ENCODE measurements at regions not wholly inside any gene's neighbourhood (a gene's known extent, or its start where the extent isn't known, plus 50 kb on each side); places are given as distances from the start of the nearest gene placed in this dataset.
"Not testable (repeated sequence)": the region's sequence is repeated elsewhere in the genome, so short reads cannot be mapped to it uniquely, and the experiment has no call there.

DNA sequence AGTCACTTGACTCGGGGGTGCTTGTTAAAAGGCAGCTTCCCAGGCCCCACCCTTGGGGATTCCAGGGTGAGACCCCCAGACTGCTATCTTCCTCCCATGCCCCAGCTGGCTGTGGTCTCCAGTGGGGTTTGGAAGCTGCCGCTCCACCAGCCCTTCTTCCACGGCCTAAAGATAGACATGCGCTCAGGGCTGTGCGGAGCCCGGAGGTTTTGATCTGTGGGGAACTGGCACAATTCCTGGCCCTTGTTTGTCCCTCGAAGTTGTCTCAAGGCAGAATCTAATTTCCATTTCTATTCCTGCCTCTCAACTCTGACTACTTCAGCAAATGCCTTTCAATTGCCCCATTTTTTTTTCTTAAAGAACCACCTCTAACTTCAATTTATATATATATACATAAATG lies 120.7 kb upstream of the SRSF6 start:
- Histone ChIP-seq H3K79me2 (ENCODE audit: low read length) (no peaks in the 10 kb centered on the region), H4K20me1 (ENCODE audit: insufficient read depth, low read depth, low read length) (no peaks in the 10 kb centered on the region), H3K27me3 (ENCODE audit: low read length) (no peaks in the 10 kb centered on the region), H3K9ac (ENCODE audit: low read length) (no peak overlapping the region), H3K9me2 (replicated peaks; ENCODE audit: insufficient read depth, low read length) (no peaks in the 10 kb centered on the region), H2AFZ (ENCODE audit: low read length) (no peak overlapping the region), H3K4me1 (ENCODE audit: low read length) (no peaks in the 10 kb centered on the region), H3K9me3 (ENCODE audit: low read length) (0 out of 2 replicates have a peak, but pooled peaks cover 4% of the 10 kb centered on the region), H3K36me3 (ENCODE audit: insufficient read depth, low read length) (no peaks in the 10 kb centered on the region), H3K27ac (ENCODE audit: low read length) (no peak overlapping the region), H3K4me3 (ENCODE audit: low read length) (no peak overlapping the region), H3K4me2 (ENCODE audit: low read depth, low read length, poor library complexity, severe bottlenecking) (no peak overlapping the region)
- no peak for DNase-seq

- Histone ChIP-seq H3K27me3 (ENCODE audit: low read length) (no peaks in the 10 kb centered on the region), H2AFZ (ENCODE audit: low read length) (no peak overlapping the region), H3K9me2 (replicated peaks; ENCODE audit: insufficient read depth, low read length) (no peaks in the 10 kb centered on the region), H3K79me2 (ENCODE audit: low read length) (no peaks in the 10 kb centered on the region), H3K4me2 (ENCODE audit: low read depth, low read length, poor library complexity, severe bottlenecking) (no peak overlapping the region), H3K4me1 (ENCODE audit: low read length) (no peaks in the 10 kb centered on the region), H3K9me3 (ENCODE audit: low read length) (0 out of 2 replicates have a peak, but pooled peaks cover 4% of the 10 kb centered on the region), H3K4me3 (ENCODE audit: low read length) (no peak overlapping the region), H3K9ac (ENCODE audit: low read length) (no peak overlapping the region), H3K36me3 (ENCODE audit: insufficient read depth, low read length) (no peaks in the 10 kb centered on the region), H4K20me1 (ENCODE audit: insufficient read depth, low read depth, low read length) (no peaks in the 10 kb centered on the region), H3K27ac (ENCODE audit: low read length) (no peak overlapping the region)
- no peak for DNase-seq
Observed at GRCh38 chr20:43334080-43334479, 123.6 kb upstream of the SRSF6 start.

DNA sequence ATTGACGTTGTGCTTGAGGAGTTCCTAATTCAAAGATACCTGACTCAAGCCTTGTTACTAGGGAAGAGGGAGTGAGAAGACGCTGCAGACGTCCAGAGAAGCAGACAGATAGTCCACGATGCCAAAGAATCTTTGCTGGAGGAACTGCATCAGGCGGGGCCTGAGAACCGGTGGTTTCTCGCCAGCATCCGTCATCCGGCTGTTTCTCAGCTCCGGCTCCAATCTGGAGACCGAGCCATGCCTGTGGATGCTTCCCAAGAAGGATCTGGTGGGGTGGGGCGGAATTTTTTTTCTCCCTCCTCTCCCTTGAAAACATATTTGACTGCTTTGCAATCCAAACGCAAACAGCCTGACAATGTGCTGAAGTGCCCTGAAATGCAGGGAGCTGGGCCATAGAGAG lies 125.8 kb upstream of the SRSF6 start:
- no peaks in the 10 kb centered on the region for H3K4me1 ChIP-seq (ENCODE audit: low read length)
- H3K36me3 ChIP-seq (ENCODE audit: insufficient read depth, low read length) = no peaks in the 10 kb centered on the region
- DNase-seq = no peak
- H3K27me3 ChIP-seq (ENCODE audit: low read length) = no peaks in the 10 kb centered on the region
- H3K4me3 ChIP-seq (ENCODE audit: low read length) = no peak overlapping the region
- no peak overlapping the region for H3K4me2 ChIP-seq (ENCODE audit: low read depth, low read length, poor library complexity, severe bottlenecking)
- H3K27ac ChIP-seq (ENCODE audit: low read length) = no peak overlapping the region
- no peaks in the 10 kb centered on the region for H3K9me2 ChIP-seq (replicated peaks; ENCODE audit: insufficient read depth, low read length)
- H3K9ac ChIP-seq (ENCODE audit: low read length) = no peak overlapping the region
- H2AFZ ChIP-seq (ENCODE audit: low read length) = no peak overlapping the region
- no peaks in the 10 kb centered on the region for H4K20me1 ChIP-seq (ENCODE audit: insufficient read depth, low read depth, low read length)
- H3K9me3 ChIP-seq (ENCODE audit: low read length) = 0 out of 2 replicates have a peak, but pooled peaks cover 4% of the 10 kb centered on the region
- no peaks in the 10 kb centered on the region for H3K79me2 ChIP-seq (ENCODE audit: low read length)

GRCh38 chr20:43328697-43329096 lies 129.0 kb upstream of the SRSF6 start:
- DNase-seq = no peak
- H3K4me1 ChIP-seq (ENCODE audit: low read length) = no peaks in the 10 kb centered on the region
- H3K27ac ChIP-seq (ENCODE audit: low read length) = no peak overlapping the region
- no peaks in the 10 kb centered on the region for H4K20me1 ChIP-seq (ENCODE audit: insufficient read depth, low read depth, low read length)
- H3K4me3 ChIP-seq (ENCODE audit: low read length) = no peak overlapping the region
- H3K4me2 ChIP-seq (ENCODE audit: low read depth, low read length, poor library complexity, severe bottlenecking) = no peak overlapping the region
- no peaks in the 10 kb centered on the region for H3K27me3 ChIP-seq (ENCODE audit: low read length)
- no peaks in the 10 kb centered on the region for H3K79me2 ChIP-seq (ENCODE audit: low read length)
- no peaks in the 10 kb centered on the region for H3K36me3 ChIP-seq (ENCODE audit: insufficient read depth, low read length)
- no peaks in the 10 kb centered on the region for H3K9me3 ChIP-seq (ENCODE audit: low read length)
- H3K9ac ChIP-seq (ENCODE audit: low read length) = no peak overlapping the region
- H3K9me2 ChIP-seq (replicated peaks; ENCODE audit: insufficient read depth, low read length) = no peaks in the 10 kb centered on the region
- H2AFZ ChIP-seq (ENCODE audit: low read length) = no peak overlapping the region

DNA sequence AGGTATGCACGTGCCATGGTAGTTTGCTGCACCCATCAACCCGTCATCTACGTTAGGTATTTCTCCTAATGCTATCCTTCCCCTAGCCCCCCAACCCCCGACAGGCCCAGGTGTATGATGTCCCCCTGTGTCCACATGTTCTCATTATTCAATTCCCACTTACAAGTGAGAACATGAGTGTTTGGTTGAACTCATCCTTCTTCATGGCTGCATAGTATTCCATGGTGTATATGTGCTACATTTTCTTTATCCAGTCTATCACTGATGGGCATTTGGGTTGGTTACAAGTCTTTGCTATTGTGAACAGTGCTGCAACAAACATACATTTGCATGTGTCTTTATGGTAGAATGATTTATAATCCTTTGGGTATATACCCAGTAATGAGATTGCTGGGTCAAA lies 130.5 kb upstream of the SRSF6 start:
- not testable (repeated sequence) for DNase-seq; H4K20me1 ChIP-seq (ENCODE audit: insufficient read depth, low read depth, low read length)

GRCh38 chr20:43325926-43326325 lies 131.8 kb upstream of the SRSF6 start:
- Histone ChIP-seq H3K27ac (ENCODE audit: low read length) (no peak overlapping the region), H3K9me3 (ENCODE audit: low read length) (no peaks in the 10 kb centered on the region), H2AFZ (ENCODE audit: low read length) (no peak overlapping the region), H3K4me3 (ENCODE audit: low read length) (no peak overlapping the region), H3K4me2 (ENCODE audit: low read depth, low read length, poor library complexity, severe bottlenecking) (no peak overlapping the region), H3K9me2 (replicated peaks; ENCODE audit: insufficient read depth, low read length) (no peaks in the 10 kb centered on the region), H3K36me3 (ENCODE audit: insufficient read depth, low read length) (no peaks in the 10 kb centered on the region), H3K9ac (ENCODE audit: low read length) (no peak overlapping the region), H3K79me2 (ENCODE audit: low read length) (no peaks in the 10 kb centered on the region), H4K20me1 (ENCODE audit: insufficient read depth, low read depth, low read length) (no peaks in the 10 kb centered on the region), H3K4me1 (ENCODE audit: low read length) (no peaks in the 10 kb centered on the region), H3K27me3 (ENCODE audit: low read length) (no peaks in the 10 kb centered on the region)
- DNase-seq = no peak

More for the DNA sequence above, 130.5 kb upstream of the SRSF6 start:
- H3K4me1 ChIP-seq (ENCODE audit: low read length); H3K9me2 ChIP-seq (replicated peaks; ENCODE audit: insufficient read depth, low read length); H2AFZ ChIP-seq (ENCODE audit: low read length); H3K9ac ChIP-seq (ENCODE audit: low read length); H3K79me2 ChIP-seq (ENCODE audit: low read length); H3K4me2 ChIP-seq (ENCODE audit: low read depth, low read length, poor library complexity, severe bottlenecking); H3K27me3 ChIP-seq (ENCODE audit: low read length); H3K36me3 ChIP-seq (ENCODE audit: insufficient read depth, low read length); H3K4me3 ChIP-seq (ENCODE audit: low read length); H3K9me3 ChIP-seq (ENCODE audit: low read length); H3K27ac ChIP-seq (ENCODE audit: low read length): not testable (repeated sequence)

DNA sequence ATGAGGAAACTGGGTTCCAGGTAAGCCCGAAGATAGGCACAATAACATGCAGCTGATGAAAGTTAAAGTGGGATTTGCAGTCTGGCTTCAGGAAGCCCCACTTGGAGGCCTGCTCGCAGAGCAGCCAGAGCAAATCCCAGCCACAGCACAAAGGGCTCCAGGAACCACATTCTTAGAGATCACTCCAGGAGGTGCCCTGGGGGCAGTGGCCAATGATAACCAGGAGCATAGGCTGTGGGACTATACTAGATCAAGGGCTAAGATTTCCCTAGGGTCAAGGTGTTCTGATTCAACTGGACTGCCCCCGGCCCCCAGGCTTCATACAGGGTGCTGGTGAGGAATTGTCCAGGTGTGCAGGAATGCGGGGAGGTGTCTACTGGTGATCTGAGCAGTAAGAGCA lies 133.9 kb upstream of the PTPRT start:
- no peak overlapping the region for H2AFZ ChIP-seq (ENCODE audit: low read length)
- no peak for DNase-seq
- no peak overlapping the region for H3K27ac ChIP-seq (ENCODE audit: low read length)
- no peaks in the 10 kb centered on the region for H3K9me2 ChIP-seq (replicated peaks; ENCODE audit: insufficient read depth, low read length)
- no peak overlapping the region for H3K9ac ChIP-seq (ENCODE audit: low read length)
- no peaks in the 10 kb centered on the region for H3K27me3 ChIP-seq (ENCODE audit: low read length)
- H3K4me3 ChIP-seq (ENCODE audit: low read length) = no peak overlapping the region
- H3K79me2 ChIP-seq (ENCODE audit: low read length) = no peaks in the 10 kb centered on the region
- H3K4me2 ChIP-seq (ENCODE audit: low read depth, low read length, poor library complexity, severe bottlenecking) = no peak overlapping the region
- no peaks in the 10 kb centered on the region for H3K36me3 ChIP-seq (ENCODE audit: insufficient read depth, low read length)
- no peaks in the 10 kb centered on the region for H3K9me3 ChIP-seq (ENCODE audit: low read length)
- no peaks in the 10 kb centered on the region for H3K4me1 ChIP-seq (ENCODE audit: low read length)
- H4K20me1 ChIP-seq (ENCODE audit: insufficient read depth, low read depth, low read length) = no peaks in the 10 kb centered on the region

DNA sequence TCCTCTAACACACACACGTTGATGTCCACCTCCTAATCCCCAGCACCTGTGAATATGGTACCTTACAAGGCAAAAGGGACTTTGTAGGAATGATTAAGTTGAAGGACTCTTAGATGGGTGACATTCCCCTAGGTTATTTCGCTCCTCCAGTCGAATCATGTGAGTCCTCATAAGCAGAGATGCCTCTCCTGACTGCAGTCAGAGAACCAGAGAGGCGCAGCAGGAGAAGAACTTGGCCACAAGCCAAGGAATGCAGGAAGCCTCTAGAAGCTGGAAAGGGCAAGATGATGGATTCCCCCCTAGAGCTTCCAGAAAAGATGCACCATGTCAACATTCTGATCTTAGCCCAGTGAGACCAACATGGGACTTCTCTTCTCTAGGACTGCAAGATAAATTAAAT lies 133.1 kb upstream of the PTPRT start:
- H3K9ac ChIP-seq (ENCODE audit: low read length) = no peak overlapping the region
- H3K9me2 ChIP-seq (replicated peaks; ENCODE audit: insufficient read depth, low read length) = no peaks in the 10 kb centered on the region
- no peak overlapping the region for H3K27ac ChIP-seq (ENCODE audit: low read length)
- no peaks in the 10 kb centered on the region for H3K79me2 ChIP-seq (ENCODE audit: low read length)
- no peak overlapping the region for H3K4me3 ChIP-seq (ENCODE audit: low read length)
- no peaks in the 10 kb centered on the region for H3K27me3 ChIP-seq (ENCODE audit: low read length)
- H4K20me1 ChIP-seq (ENCODE audit: insufficient read depth, low read depth, low read length) = no peaks in the 10 kb centered on the region
- H2AFZ ChIP-seq (ENCODE audit: low read length) = no peak overlapping the region
- no peaks in the 10 kb centered on the region for H3K36me3 ChIP-seq (ENCODE audit: insufficient read depth, low read length)
- no peaks in the 10 kb centered on the region for H3K9me3 ChIP-seq (ENCODE audit: low read length)
- no peaks in the 10 kb centered on the region for H3K4me1 ChIP-seq (ENCODE audit: low read length)
- DNase-seq = no peak
- no peak overlapping the region for H3K4me2 ChIP-seq (ENCODE audit: low read depth, low read length, poor library complexity, severe bottlenecking)

DNA sequence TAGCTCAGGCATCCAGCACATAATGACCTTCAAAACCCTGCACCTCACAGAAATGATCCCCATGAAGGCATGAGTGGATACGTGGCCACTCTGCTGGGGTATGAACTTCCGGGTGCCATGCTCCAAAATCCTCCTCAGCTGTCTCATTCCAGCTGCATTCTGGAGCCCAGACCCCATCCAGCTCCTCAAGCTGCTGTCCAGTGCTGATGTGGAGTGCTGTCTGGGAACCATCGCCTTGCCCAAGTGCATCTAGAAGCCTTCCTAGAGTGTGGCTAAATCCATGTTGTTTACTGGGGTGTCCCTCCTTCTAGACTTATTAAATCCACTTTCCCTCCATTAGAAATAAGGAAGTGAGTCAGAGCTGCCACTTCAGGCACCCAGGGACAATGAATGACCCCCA lies 130.8 kb upstream of the PTPRT start:
- Histone ChIP-seq H2AFZ (ENCODE audit: low read length) (no peak overlapping the region), H3K27me3 (ENCODE audit: low read length) (no peaks in the 10 kb centered on the region), H3K4me1 (ENCODE audit: low read length) (no peaks in the 10 kb centered on the region), H3K79me2 (ENCODE audit: low read length) (no peaks in the 10 kb centered on the region), H3K4me2 (ENCODE audit: low read depth, low read length, poor library complexity, severe bottlenecking) (no peak overlapping the region), H3K27ac (ENCODE audit: low read length) (no peak overlapping the region), H3K9me3 (ENCODE audit: low read length) (no peaks in the 10 kb centered on the region), H3K9me2 (replicated peaks; ENCODE audit: insufficient read depth, low read length) (no peaks in the 10 kb centered on the region), H3K9ac (ENCODE audit: low read length) (no peak overlapping the region), H3K4me3 (ENCODE audit: low read length) (no peak overlapping the region), H4K20me1 (ENCODE audit: insufficient read depth, low read depth, low read length) (no peaks in the 10 kb centered on the region), H3K36me3 (ENCODE audit: insufficient read depth, low read length) (no peaks in the 10 kb centered on the region)
- no peak for DNase-seq

All from Karpas-422 (cell line).